A673 (cell line): ENCODE measurements at regions not wholly inside any gene's neighbourhood (a gene's known extent, or its start where the extent isn't known, plus 50 kb on each side); places are given as distances from the start of the nearest gene placed in this dataset.

Experiments used
- BruUV-seq: library from RNA; stranded (reverse); fragments of 400-500 nt; replicated peaks from 2 replicates; lab custom pipeline; 2021; lab: Mats Ljungman, UMichigan
- CTCF ChIA-PET: fragments of 300-600 bp; sonication (Branson Sonifier 250); formaldehyde crosslinking; loops from one replicate; lab custom pipeline; 2022; ENCODE audit warnings: antibody characterized with exemption; lab: Charles Lee
- POLR2A ChIA-PET: fragments of 300-600 bp; sonication (Branson Sonifier 250); formaldehyde crosslinking; loops from one replicate; lab custom pipeline; 2022; ENCODE audit warnings: antibody characterized with exemption; ENCODE audit not compliant: low non-redundant PET; lab: Charles Lee
- DNase-seq: peaks from one replicate; pipeline ENCODE4 v3.0.0-alpha.2; 2015; ENCODE audit warnings: low spot score
- H3K27ac ChIP-seq: fragments of 200-600 bp; sonication (generic); 2 replicates; pipeline ENCODE4 v1.5.1; 2016; ENCODE audit warnings: mixed run types, low read depth, mild to moderate bottlenecking, mixed read lengths, antibody characterized with exemption, low read length; ENCODE audit not compliant: poor library complexity, severe bottlenecking
- H3K27me3 ChIP-seq: fragments of 200-600 bp; sonication (generic); replicated peaks from 2 replicates; pipeline ENCODE4 v1.6.1; 2017; ENCODE audit warnings: mixed run types, low read depth, mild to moderate bottlenecking, mixed read lengths, antibody characterized with exemption, low read length; ENCODE audit not compliant: insufficient read depth, poor library complexity
- H3K36me3 ChIP-seq: fragments of 200-600 bp; sonication (generic); 2 replicates; pipeline ENCODE4 v1.6.1; 2016; ENCODE audit warnings: mixed run types, mild to moderate bottlenecking, mixed read lengths, antibody characterized with exemption, low read length; ENCODE audit not compliant: insufficient read depth, poor library complexity, severe bottlenecking
- H3K4me1 ChIP-seq: fragments of 200-600 bp; sonication (generic); 2 replicates; pipeline ENCODE4 v1.6.1; 2017; ENCODE audit warnings: mixed run types, mild to moderate bottlenecking, mixed read lengths, antibody characterized with exemption, low read length; ENCODE audit not compliant: insufficient read depth, poor library complexity, severe bottlenecking
- H3K4me3 ChIP-seq: fragments of 200-600 bp; sonication (generic); 2 replicates; pipeline ENCODE4 v1.5.1; 2016; ENCODE audit warnings: low read depth, mixed run types, mild to moderate bottlenecking, mixed read lengths, low read length; ENCODE audit not compliant: poor library complexity, severe bottlenecking
- H3K9me3 ChIP-seq: fragments of 200-600 bp; sonication (generic); 2 replicates; pipeline ENCODE4 v1.6.1; 2016; ENCODE audit warnings: mixed run types, low read depth, mild to moderate bottlenecking, mixed read lengths, antibody characterized with exemption, low read length; ENCODE audit not compliant: poor library complexity, severe bottlenecking
- EZH2 ChIP-seq: fragments of 200-600 bp; sonication (generic); IDR thresholded peaks from 2 replicates; pipeline ENCODE4 v1.6.1; 2017; ENCODE audit warnings: borderline replicate concordance, low read depth, mild to moderate bottlenecking, mixed read lengths, antibody characterized with exemption, low read length; ENCODE audit not compliant: poor library complexity, severe bottlenecking
- intact Hi-C: fragments of 100-400 bp; cut with micrococcal nuclease; formaldehyde crosslinking; loops from one replicate; pipeline ENCODE4 v1.10.0; 2022; ENCODE audit not compliant: unreplicated experiment
- TF ChIP-seq, protein P1 (sequence below): fragments of 300-800, 200-600 bp; sonication (generic); conservative IDR thresholded peaks from 2 replicates; pipeline ENCODE4 v1.5.1; 2017; ENCODE audit warnings: low read depth, mild to moderate bottlenecking, antibody characterized with exemption, low read length, moderate library complexity, mixed read lengths

DNA sequence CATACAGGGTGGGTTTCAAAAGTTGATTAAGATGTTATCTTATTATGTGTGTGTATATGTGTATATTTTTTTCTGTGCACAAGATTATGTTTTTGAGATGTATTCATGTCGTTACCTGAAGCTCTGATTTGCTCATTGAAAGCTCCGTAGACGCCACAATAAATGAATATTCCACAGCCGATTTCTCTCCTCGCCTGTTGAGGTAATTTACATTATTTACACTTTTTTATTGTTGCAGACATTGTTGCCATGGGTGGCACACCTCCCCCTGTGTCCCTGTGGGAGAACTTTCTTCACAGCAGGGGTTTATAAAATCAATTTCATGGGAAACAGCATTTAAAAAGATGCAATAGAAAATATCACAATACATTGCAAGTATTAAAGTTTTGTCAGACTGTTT lies 100.6 kb downstream of the GLI2 start:
- POLR2A ChIA-PET = no interaction called here

DNA sequence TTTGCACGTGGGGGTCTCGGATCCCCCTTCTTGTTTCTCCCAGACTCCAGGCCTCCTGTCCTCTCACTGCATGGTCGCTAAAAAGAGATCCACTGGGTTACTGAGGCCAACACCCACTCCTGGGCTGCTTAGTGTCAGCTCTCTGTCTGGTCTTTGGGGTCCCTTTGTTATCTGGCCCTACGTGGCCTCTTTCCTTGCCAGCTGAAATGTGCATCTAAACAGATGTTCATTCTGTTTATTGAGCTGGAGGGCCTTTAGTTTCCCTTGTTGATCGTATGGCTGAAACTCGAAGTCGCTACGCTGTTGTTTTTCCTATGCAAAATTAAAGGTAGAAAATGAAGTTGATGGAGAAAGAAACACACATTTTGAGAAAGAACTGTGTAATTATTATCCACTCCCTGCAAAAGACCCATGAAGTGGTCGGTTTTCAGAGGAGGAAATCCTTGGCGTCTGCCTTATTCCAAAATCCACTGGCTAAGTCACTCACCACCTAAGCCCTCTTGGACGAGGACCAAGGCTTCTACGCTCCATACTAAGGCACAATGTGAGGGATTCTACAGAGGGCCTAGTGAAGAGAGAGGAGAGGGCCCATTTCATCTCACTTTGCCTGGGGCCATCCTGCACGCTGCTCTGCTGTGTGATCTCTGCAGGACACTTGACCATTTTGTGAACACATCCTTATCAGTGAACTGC lies 105.3 kb downstream of the GLI2 start:
- Histone ChIP-seq H3K27ac (no peak overlapping the region), H3K4me1 (peaks cover 7% of the 10 kb centered on the region), H3K9me3 (no peaks in the 10 kb centered on the region), H3K4me3 (no peak overlapping the region), H3K36me3 (no peaks in the 10 kb centered on the region), H3K27me3 (no peaks in the 10 kb centered on the region)
- DNase-seq = no peak
- intact Hi-C loops = no loop called here
- TF ChIP-seq EZH2 = no peak
- TF ChIP-seq, protein P1, sequence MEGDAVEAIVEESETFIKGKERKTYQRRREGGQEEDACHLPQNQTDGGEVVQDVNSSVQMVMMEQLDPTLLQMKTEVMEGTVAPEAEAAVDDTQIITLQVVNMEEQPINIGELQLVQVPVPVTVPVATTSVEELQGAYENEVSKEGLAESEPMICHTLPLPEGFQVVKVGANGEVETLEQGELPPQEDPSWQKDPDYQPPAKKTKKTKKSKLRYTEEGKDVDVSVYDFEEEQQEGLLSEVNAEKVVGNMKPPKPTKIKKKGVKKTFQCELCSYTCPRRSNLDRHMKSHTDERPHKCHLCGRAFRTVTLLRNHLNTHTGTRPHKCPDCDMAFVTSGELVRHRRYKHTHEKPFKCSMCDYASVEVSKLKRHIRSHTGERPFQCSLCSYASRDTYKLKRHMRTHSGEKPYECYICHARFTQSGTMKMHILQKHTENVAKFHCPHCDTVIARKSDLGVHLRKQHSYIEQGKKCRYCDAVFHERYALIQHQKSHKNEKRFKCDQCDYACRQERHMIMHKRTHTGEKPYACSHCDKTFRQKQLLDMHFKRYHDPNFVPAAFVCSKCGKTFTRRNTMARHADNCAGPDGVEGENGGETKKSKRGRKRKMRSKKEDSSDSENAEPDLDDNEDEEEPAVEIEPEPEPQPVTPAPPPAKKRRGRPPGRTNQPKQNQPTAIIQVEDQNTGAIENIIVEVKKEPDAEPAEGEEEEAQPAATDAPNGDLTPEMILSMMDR = no peak
- no TSS peak for BruUV-seq
- ChIA-PET POLR2A (no interaction called here), CTCF (no interaction called here)

More for the DNA sequence above, 100.6 kb downstream of the GLI2 start:
- H3K27ac ChIP-seq = no peak overlapping the region
- CTCF ChIA-PET = no interaction called here
- intact Hi-C loops = no loop called here
- no peaks in the 10 kb centered on the region for H3K27me3 ChIP-seq
- H3K9me3 ChIP-seq = no peaks in the 10 kb centered on the region
- no peak for DNase-seq
- BruUV-seq = no TSS peak
- peaks cover 10% of the 10 kb centered on the region for H3K4me1 ChIP-seq
- H3K36me3 ChIP-seq = no peaks in the 10 kb centered on the region
- no peak overlapping the region for H3K4me3 ChIP-seq
- TF ChIP-seq EZH2 = no peak
- TF ChIP-seq, protein P1 = no peak

DNA sequence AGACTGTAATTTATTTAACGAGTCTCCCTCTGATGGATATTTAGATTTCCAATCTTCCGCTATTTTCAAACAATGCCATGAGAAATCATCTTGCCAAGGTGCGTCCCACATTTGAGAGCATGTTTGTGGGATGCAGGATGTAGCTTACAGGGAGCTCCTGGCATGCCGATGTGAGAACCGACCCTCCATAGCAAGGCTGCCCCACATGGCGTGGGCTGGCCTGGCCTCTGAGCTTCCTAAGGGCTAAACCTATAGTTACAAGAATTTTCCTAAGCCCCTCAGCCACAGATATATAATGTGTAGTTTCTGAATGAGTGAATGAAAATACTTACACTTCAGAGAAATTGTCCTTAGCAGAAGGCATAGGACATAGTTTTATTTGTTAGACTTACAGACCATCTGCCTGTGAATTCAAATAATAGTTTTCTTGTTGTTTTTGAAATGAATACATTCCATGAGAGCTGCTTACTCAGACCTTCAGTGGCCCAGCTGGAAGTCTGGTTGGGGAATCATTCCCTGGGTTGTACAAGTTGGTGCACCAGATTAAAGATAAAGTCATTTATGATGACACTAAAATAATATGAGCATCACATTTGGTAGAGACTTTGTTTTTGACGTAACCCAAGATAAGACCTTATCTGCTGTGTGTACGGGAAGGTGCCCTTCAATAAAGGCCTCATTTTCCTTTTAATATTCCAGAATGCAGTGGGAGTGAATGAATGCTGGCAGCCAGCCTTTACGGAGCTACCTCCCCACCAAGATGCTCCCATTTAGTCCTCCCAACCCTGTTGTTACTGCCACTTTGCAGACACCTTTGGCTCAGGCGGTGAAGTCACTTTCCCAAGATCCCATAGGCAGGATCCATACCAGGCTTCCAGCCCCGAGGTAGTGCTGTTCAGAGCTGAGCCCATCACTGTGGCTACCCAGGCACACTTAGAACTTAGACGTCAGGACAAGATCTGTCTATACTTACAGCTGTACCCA lies 107.1 kb downstream of the GLI2 start:
- intact Hi-C loops = no loop called here
- no peaks in the 10 kb centered on the region for H3K9me3 ChIP-seq
- H3K27me3 ChIP-seq = no peaks in the 10 kb centered on the region
- no peaks in the 10 kb centered on the region for H3K36me3 ChIP-seq
- H3K4me1 ChIP-seq = peaks cover 9% of the 10 kb centered on the region
- ChIA-PET POLR2A (no interaction called here), CTCF (no interaction called here)
- H3K4me3 ChIP-seq = no peak overlapping the region
- BruUV-seq = no TSS peak
- DNase-seq = no peak
- H3K27ac ChIP-seq = no peak overlapping the region
- TF ChIP-seq EZH2 = no peak
- TF ChIP-seq, protein P1 = no peak
